GM12878 (cell line): ENCODE measurements at regions not wholly inside any gene's neighbourhood (a gene's known extent, or its start where the extent isn't known, plus 50 kb on each side); places are given as distances from the start of the nearest gene placed in this dataset.

Source experiments
- ATAC-seq: fragments of 200-7000 bp; cut with Tn5 transposase; 3 replicates; pipeline ENCODE4 v1.9.1; 2020; ENCODE audit warnings: mild to moderate bottlenecking, moderate library complexity
- BruUV-seq: library from RNA; stranded (reverse); fragments of 400-500 nt; replicated peaks from 2 replicates; lab custom pipeline; 2021; lab: Mats Ljungman, UMichigan
- CTCF ChIA-PET: fragments of 300-600 bp; sonication (Branson Sonifier 250); formaldehyde crosslinking; extraction: SDS; loops from one replicate; lab custom pipeline; 2021; ENCODE audit warnings: inconsistent platforms; lab: Yijun Ruan, JAX
- POLR2A ChIA-PET: fragments of 350-600 bp; formaldehyde crosslinking; extraction: SDS; loops from one replicate; lab custom pipeline; 2021; ENCODE audit warnings: inconsistent platforms; lab: Charles Lee
- RAD21 ChIA-PET: fragments of 300-600 bp; sonication (Branson Sonifier 250); formaldehyde crosslinking; loops from one replicate; lab custom pipeline; 2023; ENCODE audit warnings: antibody characterized with exemption; ENCODE audit not compliant: unreplicated experiment; lab: Charles Lee
- SMC1A ChIA-PET: fragments of 300-600 bp; sonication (Branson Sonifier 250); formaldehyde crosslinking; loops from one replicate; lab custom pipeline; 2023; ENCODE audit not compliant: unreplicated experiment, uncharacterized antibody; lab: Charles Lee
- DNase-seq: peaks from one replicate; pipeline ENCODE4 v3.0.0-alpha.2; 2011; ENCODE audit warnings: low read depth, low spot score
- FAIRE-seq: peaks from 3 replicates; lab custom pipeline; 2011; peaks lifted over from hg19 to GRCh38; lab: Jason Lieb, UNC
- H2AFZ ChIP-seq: 2 replicates; pipeline ENCODE4 v1.6.0; 2011; ENCODE audit warnings: low read depth, low read length, control low read depth; ENCODE audit not compliant: control insufficient read depth
- H3K27ac ChIP-seq: 2 replicates; pipeline ENCODE4 v1.5.1; 2011; ENCODE audit warnings: control low read depth; ENCODE audit not compliant: control insufficient read depth, insufficient read depth
- H3K27me3 ChIP-seq, 2 experiments: replicated peaks in 1 of 2; 2 replicates each; pipeline versions ENCODE4 v1.6.0 to v1.6.1; 2011; ENCODE audit warnings: low read length in 1 of 2; ENCODE audit not compliant: control insufficient read depth in 2 of 2, insufficient read depth in 2 of 2
- H3K36me3 ChIP-seq, 2 experiments: 2 replicates each; pipeline ENCODE4 v1.5.1; 2011; ENCODE audit warnings: low read length in 1 of 2; ENCODE audit not compliant: control insufficient read depth in 2 of 2, insufficient read depth in 2 of 2
- H3K4me1 ChIP-seq: 2 replicates; pipeline ENCODE4 v1.6.1; 2011; ENCODE audit warnings: mild to moderate bottlenecking, low read length, moderate library complexity, mixed read lengths; ENCODE audit not compliant: control insufficient read depth, insufficient read depth
- H3K4me2 ChIP-seq: 2 replicates; pipeline ENCODE4 v1.6.0; 2011; ENCODE audit warnings: control low read depth; ENCODE audit not compliant: control insufficient read depth, insufficient read depth
- H3K4me3 ChIP-seq: fragments of 200-600 bp; sonication (generic); 2 replicates; pipeline ENCODE4 v1.5.1; 2016
- H3K79me2 ChIP-seq: 2 replicates; pipeline ENCODE4 v1.6.0; 2011; ENCODE audit warnings: low read length; ENCODE audit not compliant: control insufficient read depth, insufficient read depth
- H3K9ac ChIP-seq: 2 replicates; pipeline ENCODE4 v1.8.0; 2011; ENCODE audit warnings: low read length, control low read depth, mixed read lengths; ENCODE audit not compliant: control insufficient read depth, insufficient read depth
- H3K9me3 ChIP-seq: replicated peaks from 3 replicates; pipeline ENCODE4 v1.5.1; 2011; ENCODE audit warnings: mild to moderate bottlenecking, low read length; ENCODE audit not compliant: control insufficient read depth, insufficient read depth
- H4K20me1 ChIP-seq: 2 replicates; pipeline ENCODE4 v1.6.0; 2011; ENCODE audit not compliant: control insufficient read depth, insufficient read depth
- BCLAF1 ChIP-seq: fragments of 450-650 bp; IDR thresholded peaks from 2 replicates; pipeline ENCODE4 v1.6.1; 2017; ENCODE audit warnings: antibody characterized with exemption, mild to moderate bottlenecking, moderate library complexity
- CHD2 ChIP-seq: IDR thresholded peaks from 2 replicates; pipeline ENCODE4 v1.6.1; 2011; ENCODE audit warnings: low read depth, low read length, improper control_type of control experiment, borderline replicate concordance
- EP300 ChIP-seq, 2 experiments: fragments of 150-350 bp in 1 of 2; IDR thresholded peaks; 2 replicates each; pipeline ENCODE4 v1.6.1; 2011 to 2012; ENCODE audit warnings: low read depth in 2 of 2, low read length in 2 of 2, borderline replicate concordance in 1 of 2, improper control_type of control experiment in 1 of 2, inconsistent platforms in 1 of 2; ENCODE audit not compliant: control insufficient read depth in 1 of 2
- GATAD2B ChIP-seq: fragments of 450-650 bp; conservative IDR thresholded peaks from 2 replicates; pipeline ENCODE4 v1.6.1; 2017; ENCODE audit warnings: low read depth, mild to moderate bottlenecking, moderate library complexity
- HDAC6 ChIP-seq: fragments of 200-600 bp; sonication (generic); IDR thresholded peaks from one replicate; pipeline ENCODE4 v1.8.0; 2017; ENCODE audit warnings: antibody characterized with exemption; ENCODE audit not compliant: unreplicated experiment
- HDGF ChIP-seq: fragments of 450-650 bp; IDR thresholded peaks from 2 replicates; pipeline ENCODE4 v1.6.1; 2016; ENCODE audit warnings: antibody characterized with exemption
- IRF5 ChIP-seq: fragments of 450-650 bp; IDR thresholded peaks from 2 replicates; pipeline ENCODE4 v1.6.1; 2017; ENCODE audit warnings: borderline replicate concordance
- MEF2A ChIP-seq: IDR thresholded peaks from 2 replicates; pipeline ENCODE4 v1.6.1; 2011; ENCODE audit warnings: low read depth, mild to moderate bottlenecking, low read length, moderate library complexity; ENCODE audit not compliant: insufficient read depth
- POLR2AphosphoS5 ChIP-seq: IDR thresholded peaks from 2 replicates; pipeline ENCODE4 v1.6.1; 2011; ENCODE audit warnings: mild to moderate bottlenecking, low read length, inconsistent platforms
- POU2F2 ChIP-seq: IDR thresholded peaks from 3 replicates; pipeline ENCODE4 v1.6.1; 2011; ENCODE audit warnings: low read depth, mild to moderate bottlenecking, low read length, borderline replicate concordance
- RAD21 ChIP-seq: IDR thresholded peaks from 2 replicates; pipeline ENCODE4 v1.6.1; 2011; ENCODE audit warnings: mild to moderate bottlenecking, low read depth, low read length, moderate library complexity; ENCODE audit not compliant: insufficient read depth
- SREBF2 ChIP-seq: IDR thresholded peaks from 2 replicates; pipeline ENCODE4 v1.6.1; 2012; ENCODE audit warnings: mild to moderate bottlenecking, low read length
- ZBTB11 ChIP-seq: fragments of 450-650 bp; formaldehyde crosslinking; IDR thresholded peaks from 2 replicates; pipeline ENCODE4 v1.5.0; 2022; ENCODE audit warnings: mild to moderate bottlenecking, missing genetic modification characterization
- WGBS: methylation state at CpG from one replicate; pipeline ENCODE4 v1.1.6; 2016; ENCODE audit warnings: low lambda C conversion rate; ENCODE audit not compliant: insufficient replicate concordance, insufficient coverage; ENCODE audit errors: missing lambda C conversion rate; 5-methylcytosine and 5-hydroxymethylcytosine counted together
- in situ Hi-C: fragments of 300-500 bp; cut with MboI; formaldehyde crosslinking; loops from 9 replicates; pipeline ENCODE4 v1.14.3; 2018; ENCODE audit warnings: mixed read lengths
- intact Hi-C: fragments of 100-400 bp; cut with micrococcal nuclease; formaldehyde crosslinking; loops from one replicate; pipeline ENCODE4 v1.14.2; 2022; ENCODE audit not compliant: unreplicated experiment
- TF ChIP-seq, protein P1 (sequence below): fragments of 450-650 bp; IDR thresholded peaks from 2 replicates; pipeline ENCODE4 v1.6.1; 2016; ENCODE audit warnings: mild to moderate bottlenecking

DNA sequence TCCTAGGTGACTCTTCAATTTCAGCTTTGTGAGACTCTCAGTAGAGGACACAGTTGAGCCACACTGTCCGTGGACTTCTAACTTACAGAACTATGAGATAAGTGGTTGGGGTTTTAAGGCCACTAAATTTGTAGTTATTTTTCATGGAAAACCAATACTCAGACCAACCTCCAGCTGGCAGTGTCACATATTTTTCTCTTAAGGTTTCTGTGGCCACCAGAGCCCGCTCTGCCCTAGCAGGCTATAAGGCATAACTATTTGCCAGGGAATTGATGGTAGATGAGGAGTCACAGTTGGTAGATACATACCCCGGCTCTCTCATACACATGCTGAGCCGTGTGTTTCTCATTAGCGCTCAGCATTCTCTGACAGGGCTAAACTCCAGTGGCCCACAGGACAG lies 336.8 kb upstream of the MON1B start (continued):
- TF ChIP-seq RAD21 = no peak
- TF ChIP-seq MEF2A = no peak
- no peak for TF ChIP-seq GATAD2B
- no peak for TF ChIP-seq IRF5
- no peak for TF ChIP-seq POU2F2
- no peak for TF ChIP-seq BCLAF1
- TF ChIP-seq, all 136 proteins: peak for 0

- BruUV-seq = no TSS peak
- no peaks in the 10 kb centered on the region for H3K27me3 ChIP-seq
- CTCF ChIA-PET = no interaction called here
- TF ChIP-seq EP300 (IDR thresholded peaks at IDR 0.05; ENCODE audit: borderline replicate concordance in 1 of 2, control insufficient read depth in 1 of 2, low read depth in 2 of 2, low read length in 2 of 2) = no peak
- no peak for TF ChIP-seq SREBF2
- TF ChIP-seq HDAC6 = no peak
- TF ChIP-seq, protein P1, sequence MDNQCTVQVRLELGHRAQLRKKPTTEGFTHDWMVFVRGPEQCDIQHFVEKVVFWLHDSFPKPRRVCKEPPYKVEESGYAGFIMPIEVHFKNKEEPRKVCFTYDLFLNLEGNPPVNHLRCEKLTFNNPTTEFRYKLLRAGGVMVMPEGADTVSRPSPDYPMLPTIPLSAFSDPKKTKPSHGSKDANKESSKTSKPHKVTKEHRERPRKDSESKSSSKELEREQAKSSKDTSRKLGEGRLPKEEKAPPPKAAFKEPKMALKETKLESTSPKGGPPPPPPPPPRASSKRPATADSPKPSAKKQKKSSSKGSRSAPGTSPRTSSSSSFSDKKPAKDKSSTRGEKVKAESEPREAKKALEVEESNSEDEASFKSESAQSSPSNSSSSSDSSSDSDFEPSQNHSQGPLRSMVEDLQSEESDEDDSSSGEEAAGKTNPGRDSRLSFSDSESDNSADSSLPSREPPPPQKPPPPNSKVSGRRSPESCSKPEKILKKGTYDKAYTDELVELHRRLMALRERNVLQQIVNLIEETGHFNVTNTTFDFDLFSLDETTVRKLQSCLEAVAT = no peak
- TF ChIP-seq POLR2AphosphoS5 = no peak
- TF ChIP-seq ZBTB11 (CRISPR knock-in tag) = no peak
- no peak for TF ChIP-seq HDGF
- no peak for TF ChIP-seq CHD2
Observed at GRCh38 chr16:76856112-76856511, 334.9 kb upstream of the MON1B start.

More at GRCh38 chr16:76856112-76856511, 334.9 kb upstream of the MON1B start:
- Histone ChIP-seq H3K4me1 (no peaks in the 10 kb centered on the region), H3K36me3 (no peaks in the 10 kb centered on the region), H2AFZ (no peak overlapping the region), H4K20me1 (no peaks in the 10 kb centered on the region), H3K4me3 (no peak overlapping the region), H3K27ac (no peak overlapping the region), H3K4me2 (no peak overlapping the region), H3K79me2 (no peaks in the 10 kb centered on the region), H3K9ac (no peak overlapping the region), H3K9me3 (no peaks in the 10 kb centered on the region)
- 4% methylated on average over 1 of the region's 1 CpG for WGBS
- RAD21 ChIA-PET = no interaction called here
- POLR2A ChIA-PET = no interaction called here
- FAIRE-seq (no peak), ATAC-seq (no peak), DNase-seq (no peak)
- SMC1A ChIA-PET = interaction anchor here (1.1 kb wide), 1 partner anchor 291 kb away, joined by 3 read pairs; no protein-coding TSS in a partner anchor
- intact Hi-C loops = no loop called here
- in situ Hi-C loops = no loop called here
